ENCODE measurements at regions not wholly inside any gene's neighbourhood (a gene's known extent, or its start where the extent isn't known, plus 50 kb on each side); places are given as distances from the start of the nearest gene placed in this dataset.

- peaks cover 0 to 2% (median 0%) of the 10 kb centered on the region in 7 donors for H3K9me3 Mint-ChIP-seq
- H3K79me2 ChIP-seq (ENCODE audit: insufficient read depth, low read length): no peaks in the 10 kb centered on the region
- no peaks in the 10 kb centered on the region for H3K4me1 Mint-ChIP-seq
- H3K27ac Mint-ChIP-seq: no peak overlapping the region
- DNase-seq: no peak
- H2AFZ ChIP-seq (ENCODE audit: insufficient read depth, low read depth, low read length, poor library complexity, severe bottlenecking): no peak overlapping the region
- no peaks in the 10 kb centered on the region for H3K36me3 ChIP-seq (replicated peaks in 1 of 2; ENCODE audit: control insufficient read depth in 1 of 2, insufficient read depth in 2 of 2, low read length in 2 of 2)
- H3K36me3 Mint-ChIP-seq: no peaks in the 10 kb centered on the region
- TF ChIP-seq, protein P1, sequence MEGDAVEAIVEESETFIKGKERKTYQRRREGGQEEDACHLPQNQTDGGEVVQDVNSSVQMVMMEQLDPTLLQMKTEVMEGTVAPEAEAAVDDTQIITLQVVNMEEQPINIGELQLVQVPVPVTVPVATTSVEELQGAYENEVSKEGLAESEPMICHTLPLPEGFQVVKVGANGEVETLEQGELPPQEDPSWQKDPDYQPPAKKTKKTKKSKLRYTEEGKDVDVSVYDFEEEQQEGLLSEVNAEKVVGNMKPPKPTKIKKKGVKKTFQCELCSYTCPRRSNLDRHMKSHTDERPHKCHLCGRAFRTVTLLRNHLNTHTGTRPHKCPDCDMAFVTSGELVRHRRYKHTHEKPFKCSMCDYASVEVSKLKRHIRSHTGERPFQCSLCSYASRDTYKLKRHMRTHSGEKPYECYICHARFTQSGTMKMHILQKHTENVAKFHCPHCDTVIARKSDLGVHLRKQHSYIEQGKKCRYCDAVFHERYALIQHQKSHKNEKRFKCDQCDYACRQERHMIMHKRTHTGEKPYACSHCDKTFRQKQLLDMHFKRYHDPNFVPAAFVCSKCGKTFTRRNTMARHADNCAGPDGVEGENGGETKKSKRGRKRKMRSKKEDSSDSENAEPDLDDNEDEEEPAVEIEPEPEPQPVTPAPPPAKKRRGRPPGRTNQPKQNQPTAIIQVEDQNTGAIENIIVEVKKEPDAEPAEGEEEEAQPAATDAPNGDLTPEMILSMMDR (IDR thresholded peaks at IDR 0.05): no peak
- no peaks in the 10 kb centered on the region for H3K4me1 ChIP-seq (ENCODE audit: control insufficient read depth in 1 of 2, insufficient read depth in 2 of 2, low read length in 2 of 2)
- no peaks in the 10 kb centered on the region for H3K27me3 ChIP-seq (ENCODE audit: control insufficient read depth in 2 of 2, insufficient read depth in 2 of 2, low read length in 2 of 2)
- no peaks in the 10 kb centered on the region for H4K20me1 ChIP-seq (ENCODE audit: insufficient read depth, low read length)
- H3K9me3 ChIP-seq (replicated peaks in 1 of 2; ENCODE audit: control insufficient read depth in 1 of 2, insufficient read depth in 1 of 2, low read length in 2 of 2): no peaks in the 10 kb centered on the region
- intact Hi-C loops (cut with micrococcal nuclease): no loop called here
- peaks cover 0 to 2% (median 0%) of the 10 kb centered on the region in 3 donors for H3K27me3 Mint-ChIP-seq (ENCODE audit: low read depth in 3 of 3)
- H3K4me2 ChIP-seq (replicated peaks; ENCODE audit: extremely low read depth, low read length, poor library complexity, severe bottlenecking): no peak overlapping the region
- H3K4me3 ChIP-seq (replicated peaks in 1 of 3; ENCODE audit: low read depth in 2 of 3, low read length in 3 of 3): no peak overlapping the region
- no CpG with 5 or more reads among the region's 2 CpGs for WGBS (ENCODE audit: insufficient coverage)
- no peak overlapping the region for H3K9ac ChIP-seq (ENCODE audit: insufficient read depth, low read length, poor library complexity, severe bottlenecking)
- H3K27ac ChIP-seq (ENCODE audit: low read depth in 1 of 2, low read length in 2 of 2): no peak overlapping the region
- H3K4me3 Mint-ChIP-seq: no peak overlapping the region
Measured at GRCh38 chrX:36626898-36627297, 381.3 kb upstream of the FAM47C start.

- H3K4me3 ChIP-seq (replicated peaks in 1 of 3; ENCODE audit: low read depth in 2 of 3, low read length in 3 of 3): no peak overlapping the region
- Mint-ChIP-seq H3K4me3 (no peak overlapping the region), H3K36me3 (no peaks in the 10 kb centered on the region), H3K9me3 (no peaks in the 10 kb centered on the region), H3K27ac (no peak overlapping the region), H3K27me3 (ENCODE audit: low read depth in 3 of 3) (no peaks in the 10 kb centered on the region), H3K4me1 (no peaks in the 10 kb centered on the region)
- no CpG with 5 or more reads among the region's 4 CpGs for WGBS (ENCODE audit: insufficient coverage)
- H3K36me3 ChIP-seq (replicated peaks in 1 of 2; ENCODE audit: control insufficient read depth in 1 of 2, insufficient read depth in 2 of 2, low read length in 2 of 2): no peaks in the 10 kb centered on the region
- no peak overlapping the region for H3K4me2 ChIP-seq (replicated peaks; ENCODE audit: extremely low read depth, low read length, poor library complexity, severe bottlenecking)
- H3K27ac ChIP-seq (ENCODE audit: low read depth in 1 of 2, low read length in 2 of 2): no peak overlapping the region
- H4K20me1 ChIP-seq (ENCODE audit: insufficient read depth, low read length): no peaks in the 10 kb centered on the region
- no peak overlapping the region for H3K9ac ChIP-seq (ENCODE audit: insufficient read depth, low read length, poor library complexity, severe bottlenecking)
- no peaks in the 10 kb centered on the region for H3K79me2 ChIP-seq (ENCODE audit: insufficient read depth, low read length)
- TF ChIP-seq, protein P1 (IDR thresholded peaks at IDR 0.05): no peak
- H3K9me3 ChIP-seq (replicated peaks in 1 of 2; ENCODE audit: control insufficient read depth in 1 of 2, insufficient read depth in 1 of 2, low read length in 2 of 2): no peaks in the 10 kb centered on the region
- H3K4me1 ChIP-seq (ENCODE audit: control insufficient read depth in 1 of 2, insufficient read depth in 2 of 2, low read length in 2 of 2): no peaks in the 10 kb centered on the region
- DNase-seq: no peak
- no peak overlapping the region for H2AFZ ChIP-seq (ENCODE audit: insufficient read depth, low read depth, low read length, poor library complexity, severe bottlenecking)
- H3K27me3 ChIP-seq (ENCODE audit: control insufficient read depth in 2 of 2, insufficient read depth in 2 of 2, low read length in 2 of 2): no peaks in the 10 kb centered on the region
- intact Hi-C loops (cut with micrococcal nuclease): no loop called here
Measured at GRCh38 chrX:36640232-36640631, 367.9 kb upstream of the FAM47C start.

Data from CD14-positive monocyte (primary cell).